Body of pancreas (tissue), 4 donors: ENCODE measurements at regions not wholly inside any gene's neighbourhood (a gene's known extent, or its start where the extent isn't known, plus 50 kb on each side); places are given as distances from the start of the nearest gene placed in this dataset.

Source experiments
- POLR2A ChIP-seq, 3 donors: fragments of 450-650 bp; IDR thresholded peaks; one replicate each; pipeline ENCODE4 v1.6.1; 2016; ENCODE audit warnings: antibody characterized with exemption in 3 of 3, mild to moderate bottlenecking in 2 of 3
- TF ChIP-seq, protein P1 (sequence below), 7 experiments: fragments of 450-650 bp in 4 of 7; fragments of 200-600 bp in 3 of 7; sonication (generic) in 3 of 7; IDR thresholded peaks; one replicate each; pipeline ENCODE4 v1.5.1; 2016 to 2019; ENCODE audit warnings: antibody characterized with exemption in 7 of 7

DNA sequence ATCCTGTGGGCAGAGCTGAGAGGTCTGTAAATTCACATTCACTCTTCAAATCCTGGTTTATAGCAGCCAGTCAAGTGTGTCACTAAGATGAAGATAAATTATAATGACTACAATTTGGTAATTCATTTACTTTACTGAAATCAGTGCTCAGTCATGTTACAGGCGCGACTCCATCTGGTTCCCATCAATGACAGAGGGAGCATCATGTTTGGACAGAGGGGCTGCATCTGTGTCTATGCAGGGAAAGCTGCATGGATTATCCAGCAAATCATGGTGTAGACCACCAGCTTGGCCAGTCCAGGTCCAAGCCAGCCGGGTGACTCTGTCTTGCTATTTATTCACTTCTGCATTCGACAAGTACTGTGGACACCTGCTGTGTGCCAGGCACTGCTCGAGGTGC lies 214.1 kb upstream of the ZNF32 start:
- no peak for TF ChIP-seq POLR2A (IDR thresholded peaks at IDR 0.05)
- TF ChIP-seq, protein P1, sequence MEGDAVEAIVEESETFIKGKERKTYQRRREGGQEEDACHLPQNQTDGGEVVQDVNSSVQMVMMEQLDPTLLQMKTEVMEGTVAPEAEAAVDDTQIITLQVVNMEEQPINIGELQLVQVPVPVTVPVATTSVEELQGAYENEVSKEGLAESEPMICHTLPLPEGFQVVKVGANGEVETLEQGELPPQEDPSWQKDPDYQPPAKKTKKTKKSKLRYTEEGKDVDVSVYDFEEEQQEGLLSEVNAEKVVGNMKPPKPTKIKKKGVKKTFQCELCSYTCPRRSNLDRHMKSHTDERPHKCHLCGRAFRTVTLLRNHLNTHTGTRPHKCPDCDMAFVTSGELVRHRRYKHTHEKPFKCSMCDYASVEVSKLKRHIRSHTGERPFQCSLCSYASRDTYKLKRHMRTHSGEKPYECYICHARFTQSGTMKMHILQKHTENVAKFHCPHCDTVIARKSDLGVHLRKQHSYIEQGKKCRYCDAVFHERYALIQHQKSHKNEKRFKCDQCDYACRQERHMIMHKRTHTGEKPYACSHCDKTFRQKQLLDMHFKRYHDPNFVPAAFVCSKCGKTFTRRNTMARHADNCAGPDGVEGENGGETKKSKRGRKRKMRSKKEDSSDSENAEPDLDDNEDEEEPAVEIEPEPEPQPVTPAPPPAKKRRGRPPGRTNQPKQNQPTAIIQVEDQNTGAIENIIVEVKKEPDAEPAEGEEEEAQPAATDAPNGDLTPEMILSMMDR (IDR thresholded peaks at IDR 0.05), result no peak
